ENCODE measurements at regions not wholly inside any gene's neighbourhood (a gene's known extent, or its start where the extent isn't known, plus 50 kb on each side); places are given as distances from the start of the nearest gene placed in this dataset.

DNA sequence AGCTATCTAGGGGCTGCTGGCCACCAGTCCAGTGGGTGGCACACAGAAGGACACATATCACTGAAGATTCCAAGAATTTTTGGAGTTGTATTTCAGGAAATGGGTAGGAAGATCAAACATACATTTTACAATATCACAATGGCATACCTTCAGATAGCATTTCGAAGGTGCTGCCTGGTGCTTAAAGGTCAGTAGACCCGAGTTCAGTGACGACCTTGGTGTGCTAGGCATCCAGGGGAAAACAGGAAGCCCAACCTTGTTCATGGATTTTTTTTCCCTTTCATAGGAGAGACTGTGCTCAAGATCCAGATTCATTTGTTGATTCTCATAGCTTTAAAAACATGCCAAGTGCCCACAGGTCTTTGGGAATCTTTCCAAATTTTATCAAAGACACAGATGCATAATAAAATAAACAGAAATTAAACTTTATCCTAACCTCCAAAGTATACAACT is 51.0 kb upstream of the RCBTB2 start:
- Histone ChIP-seq H3K4me1 (ENCODE audit: control insufficient read depth in 2 of 2, insufficient read depth in 1 of 2, low read depth in 1 of 2, low read length in 2 of 2) (peaks cover 0 to 10% of the 10 kb centered on the region in 2 donors), H3K27me3 (ENCODE audit: control insufficient read depth in 3 of 3, insufficient read depth in 3 of 3, low read depth in 1 of 3, low read length in 3 of 3) (no peaks in the 10 kb centered on the region), H3K18ac (ENCODE audit: low read length) (no peak overlapping the region), H4K91ac (ENCODE audit: low read depth, low read length, poor library complexity) (no peak overlapping the region), H2BK15ac (ENCODE audit: low read length) (no peak overlapping the region), H3K36me3 (replicated peaks in 1 of 2; ENCODE audit: control insufficient read depth in 2 of 2, insufficient read depth in 2 of 2, low read length in 2 of 2) (no peaks in the 10 kb centered on the region), H3K4me3 (ENCODE audit: low read length in 2 of 2) (no peak overlapping the region), H3K9ac (ENCODE audit: low read depth, low read length, poor library complexity) (no peak overlapping the region), H2AFZ (ENCODE audit: low read length) (no peak overlapping the region), H2BK5ac (ENCODE audit: low read length) (no peak overlapping the region), H2BK120ac (ENCODE audit: low read depth, low read length) (no peak overlapping the region), H2BK12ac (ENCODE audit: low read length) (no peak overlapping the region), H3K9me3 (replicated peaks in 1 of 2; ENCODE audit: control insufficient read depth in 2 of 2, insufficient read depth in 1 of 2, low read depth in 1 of 2, low read length in 2 of 2) (no peaks in the 10 kb centered on the region), H3K4me2 (ENCODE audit: insufficient read depth, low read length, poor library complexity, severe bottlenecking) (no peak overlapping the region), H3K23ac (ENCODE audit: low read depth, low read length, poor library complexity) (no peak overlapping the region), H3K4ac (ENCODE audit: low read length) (no peak overlapping the region), H4K8ac (ENCODE audit: low read depth, low read length) (no peak overlapping the region), H3K27ac (replicated peaks; ENCODE audit: low read length) (no peak overlapping the region), H3K79me1 (ENCODE audit: low read depth, low read length) (no peaks in the 10 kb centered on the region), H3K14ac (ENCODE audit: low read length) (no peak overlapping the region), H2AK5ac (ENCODE audit: low read depth, low read length) (no peak overlapping the region)
- no CpG with 5 or more reads among the region's 3 CpGs for WGBS, 2 donors (ENCODE audit: extremely low coverage in 2 of 2, insufficient read length in 2 of 2, insufficient replicate concordance in 1 of 2)
- DNase-seq (ENCODE audit: low spot score) = no peak

DNA sequence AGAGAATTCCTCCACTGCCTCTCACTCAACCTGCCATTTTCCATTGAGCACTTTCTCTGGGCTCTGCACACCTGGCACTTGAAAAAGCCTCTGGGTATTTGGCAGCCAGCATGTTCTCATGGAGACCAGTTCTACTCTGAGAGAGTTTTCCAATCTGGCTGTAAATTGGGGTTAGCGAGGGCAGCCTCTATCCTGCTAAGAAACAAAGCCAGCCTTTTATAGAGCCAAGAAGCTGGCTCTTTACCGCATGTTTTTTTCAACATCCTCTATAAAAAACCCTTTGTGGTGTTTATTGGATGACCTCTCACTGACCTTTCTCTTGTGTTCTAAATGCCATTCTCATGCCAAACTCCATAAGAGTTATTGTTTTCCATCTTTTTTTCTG is 52.6 kb upstream of the RCBTB2 start:
- Histone ChIP-seq H3K9ac (ENCODE audit: low read depth, low read length, poor library complexity) (no peak overlapping the region), H2AFZ (ENCODE audit: low read length) (no peak overlapping the region), H3K4ac (ENCODE audit: low read length) (no peak overlapping the region), H2BK120ac (ENCODE audit: low read depth, low read length) (no peak overlapping the region), H2BK12ac (ENCODE audit: low read length) (no peak overlapping the region), H4K91ac (ENCODE audit: low read depth, low read length, poor library complexity) (no peak overlapping the region), H2BK15ac (ENCODE audit: low read length) (no peak overlapping the region), H3K27ac (replicated peaks; ENCODE audit: low read length) (peak overlapping the region; percentile 94), H2BK5ac (ENCODE audit: low read length) (no peak overlapping the region), H3K79me1 (ENCODE audit: low read depth, low read length) (no peaks in the 10 kb centered on the region), H3K4me2 (ENCODE audit: insufficient read depth, low read length, poor library complexity, severe bottlenecking) (no peak overlapping the region), H3K23ac (ENCODE audit: low read depth, low read length, poor library complexity) (no peak overlapping the region), H2AK5ac (ENCODE audit: low read depth, low read length) (no peak overlapping the region), H3K9me3 (replicated peaks in 1 of 2; ENCODE audit: control insufficient read depth in 2 of 2, insufficient read depth in 1 of 2, low read depth in 1 of 2, low read length in 2 of 2) (no peaks in the 10 kb centered on the region), H3K4me3 (ENCODE audit: low read length in 2 of 2) (no peak overlapping the region), H3K18ac (ENCODE audit: low read length) (no peak overlapping the region), H3K4me1 (ENCODE audit: control insufficient read depth in 2 of 2, insufficient read depth in 1 of 2, low read depth in 1 of 2, low read length in 2 of 2) (peaks cover 0 to 10% of the 10 kb centered on the region in 2 donors), H3K36me3 (replicated peaks in 1 of 2; ENCODE audit: control insufficient read depth in 2 of 2, insufficient read depth in 2 of 2, low read length in 2 of 2) (no peaks in the 10 kb centered on the region), H3K27me3 (ENCODE audit: control insufficient read depth in 3 of 3, insufficient read depth in 3 of 3, low read depth in 1 of 3, low read length in 3 of 3) (no peaks in the 10 kb centered on the region), H4K8ac (ENCODE audit: low read depth, low read length) (no peak overlapping the region), H3K14ac (ENCODE audit: low read length) (no peak overlapping the region)
- peak; percentile 43 for DNase-seq (ENCODE audit: low spot score)
- WGBS, 2 donors (ENCODE audit: extremely low coverage in 2 of 2, insufficient read length in 2 of 2, insufficient replicate concordance in 1 of 2) = no CpG with 5 or more reads among the region's 2 CpGs

DNA sequence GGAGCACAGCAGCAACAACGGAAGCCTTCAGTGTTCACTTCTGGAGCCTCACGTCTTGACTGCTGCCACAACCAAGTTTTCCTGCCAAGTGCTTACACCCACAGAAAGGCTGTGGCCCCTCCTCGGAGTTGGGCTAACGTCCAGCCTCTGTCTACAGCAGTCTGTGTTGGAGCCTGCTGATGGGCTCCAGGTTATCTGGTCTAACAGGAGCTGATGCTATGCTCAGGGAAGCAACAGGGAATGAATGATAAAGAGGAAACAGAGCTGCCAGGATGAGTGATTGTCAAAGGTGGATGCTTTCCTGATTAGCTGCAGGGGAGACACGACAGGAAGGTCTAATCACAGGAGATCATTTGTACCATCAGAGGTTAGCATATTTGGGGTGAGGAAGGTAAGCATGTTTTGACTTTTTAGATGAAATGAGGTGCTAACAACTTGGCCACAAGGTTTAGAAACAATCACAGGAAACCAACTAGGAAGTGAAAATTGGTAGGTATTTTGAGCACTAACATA is 53.8 kb upstream of the RCBTB2 start:
- Histone ChIP-seq H2BK120ac (ENCODE audit: low read depth, low read length) (peak overlapping the region; percentile 68), H2BK15ac (ENCODE audit: low read length) (no peak overlapping the region), H2AK5ac (ENCODE audit: low read depth, low read length) (no peak overlapping the region), H3K4ac (ENCODE audit: low read length) (no peak overlapping the region), H3K79me1 (ENCODE audit: low read depth, low read length) (no peaks in the 10 kb centered on the region), H3K27me3 (ENCODE audit: control insufficient read depth in 3 of 3, insufficient read depth in 3 of 3, low read depth in 1 of 3, low read length in 3 of 3) (no peaks in the 10 kb centered on the region), H3K9me3 (replicated peaks in 1 of 2; ENCODE audit: control insufficient read depth in 2 of 2, insufficient read depth in 1 of 2, low read depth in 1 of 2, low read length in 2 of 2) (peaks cover 0 to 4% of the 10 kb centered on the region in 2 donors), H2BK5ac (ENCODE audit: low read length) (peak overlapping the region; percentile 49), H4K91ac (ENCODE audit: low read depth, low read length, poor library complexity) (no peak overlapping the region), H3K18ac (ENCODE audit: low read length) (peak overlapping the region; percentile 90), H3K9ac (ENCODE audit: low read depth, low read length, poor library complexity) (no peak overlapping the region), H3K23ac (ENCODE audit: low read depth, low read length, poor library complexity) (no peak overlapping the region), H3K27ac (replicated peaks; ENCODE audit: low read length) (peak overlapping the region; percentile 23), H3K14ac (ENCODE audit: low read length) (no peak overlapping the region), H3K4me1 (ENCODE audit: control insufficient read depth in 2 of 2, insufficient read depth in 1 of 2, low read depth in 1 of 2, low read length in 2 of 2) (peaks cover 0 to 10% of the 10 kb centered on the region in 2 donors), H2AFZ (ENCODE audit: low read length) (no peak overlapping the region), H3K36me3 (replicated peaks in 1 of 2; ENCODE audit: control insufficient read depth in 2 of 2, insufficient read depth in 2 of 2, low read length in 2 of 2) (no peaks in the 10 kb centered on the region), H2BK12ac (ENCODE audit: low read length) (no peak overlapping the region), H3K4me2 (ENCODE audit: insufficient read depth, low read length, poor library complexity, severe bottlenecking) (no peak overlapping the region), H3K4me3 (ENCODE audit: low read length in 2 of 2) (no peak overlapping the region), H4K8ac (ENCODE audit: low read depth, low read length) (no peak overlapping the region)
- WGBS, 2 donors (ENCODE audit: extremely low coverage in 2 of 2, insufficient read length in 2 of 2, insufficient replicate concordance in 1 of 2) = no CpG with 5 or more reads among the region's 5 CpGs
- no peak for DNase-seq (ENCODE audit: low spot score)

DNA sequence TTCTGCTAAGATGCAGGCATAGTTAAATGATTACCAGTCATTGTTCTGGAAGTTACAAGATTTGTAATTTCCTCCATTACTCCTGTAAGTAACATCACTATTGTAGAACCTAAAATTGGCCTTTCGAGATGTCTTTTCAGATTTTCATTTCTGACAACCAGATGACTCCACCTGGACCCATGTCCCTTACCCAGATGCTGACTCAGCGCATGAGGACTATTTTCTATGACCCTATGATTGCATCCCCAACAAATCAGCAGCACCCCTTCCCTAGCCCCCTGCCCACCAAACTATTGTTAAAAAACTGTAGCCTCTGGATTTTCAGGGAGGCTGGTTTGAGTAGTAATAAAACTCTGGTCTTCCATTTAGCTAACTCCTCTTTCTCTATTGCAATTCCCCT is 55.2 kb upstream of the RCBTB2 start:
- Histone ChIP-seq H2AK5ac (ENCODE audit: low read depth, low read length) (no peak overlapping the region), H3K79me1 (ENCODE audit: low read depth, low read length) (no peaks in the 10 kb centered on the region), H3K9me3 (replicated peaks in 1 of 2; ENCODE audit: control insufficient read depth in 2 of 2, insufficient read depth in 1 of 2, low read depth in 1 of 2, low read length in 2 of 2) (peaks cover 0 to 4% of the 10 kb centered on the region in 2 donors), H2AFZ (ENCODE audit: low read length) (no peak overlapping the region), H3K27me3 (ENCODE audit: control insufficient read depth in 3 of 3, insufficient read depth in 3 of 3, low read depth in 1 of 3, low read length in 3 of 3) (no peaks in the 10 kb centered on the region), H3K4me2 (ENCODE audit: insufficient read depth, low read length, poor library complexity, severe bottlenecking) (no peak overlapping the region), H3K27ac (replicated peaks; ENCODE audit: low read length) (no peak overlapping the region), H3K9ac (ENCODE audit: low read depth, low read length, poor library complexity) (no peak overlapping the region), H2BK12ac (ENCODE audit: low read length) (no peak overlapping the region), H3K14ac (ENCODE audit: low read length) (no peak overlapping the region), H3K4me1 (ENCODE audit: control insufficient read depth in 2 of 2, insufficient read depth in 1 of 2, low read depth in 1 of 2, low read length in 2 of 2) (peaks cover 0 to 10% of the 10 kb centered on the region in 2 donors), H2BK120ac (ENCODE audit: low read depth, low read length) (no peak overlapping the region), H3K4me3 (ENCODE audit: low read length in 2 of 2) (no peak overlapping the region), H3K4ac (ENCODE audit: low read length) (no peak overlapping the region), H4K91ac (ENCODE audit: low read depth, low read length, poor library complexity) (no peak overlapping the region), H4K8ac (ENCODE audit: low read depth, low read length) (no peak overlapping the region), H2BK5ac (ENCODE audit: low read length) (no peak overlapping the region), H3K36me3 (replicated peaks in 1 of 2; ENCODE audit: control insufficient read depth in 2 of 2, insufficient read depth in 2 of 2, low read length in 2 of 2) (no peaks in the 10 kb centered on the region), H3K23ac (ENCODE audit: low read depth, low read length, poor library complexity) (no peak overlapping the region), H3K18ac (ENCODE audit: low read length) (no peak overlapping the region), H2BK15ac (ENCODE audit: low read length) (no peak overlapping the region)
- WGBS, 2 donors (ENCODE audit: extremely low coverage in 2 of 2, insufficient read length in 2 of 2, insufficient replicate concordance in 1 of 2) = no CpG with 5 or more reads among the region's 2 CpGs
- DNase-seq (ENCODE audit: low spot score) = no peak
